Neural cell (in vitro differentiated cells): ENCODE measurements at regions not wholly inside any gene's neighbourhood (a gene's known extent, or its start where the extent isn't known, plus 50 kb on each side); places are given as distances from the start of the nearest gene placed in this dataset.

Experiments
- H2AFZ ChIP-seq: fragments of 200-600, 300-800 bp; sonication (generic), shearing (Covaris generic); 2 replicates; pipeline ENCODE4 v1.6.0; 2014; ENCODE audit warnings: low read depth, mild to moderate bottlenecking, antibody characterized with exemption, low read length, moderate library complexity
- H3F3A ChIP-seq: fragments of 200-600 bp; shearing (Covaris generic); 2 replicates; pipeline ENCODE4 v1.6.1; 2016; ENCODE audit warnings: mild to moderate bottlenecking, moderate library complexity, mixed read lengths, antibody characterized with exemption, low read length; ENCODE audit not compliant: insufficient read depth, poor library complexity, severe bottlenecking
- H3K27ac ChIP-seq: fragments of 200-600, 300-800 bp; sonication (generic), shearing (Covaris generic); 2 replicates; pipeline ENCODE4 v1.5.1; 2014; ENCODE audit warnings: mild to moderate bottlenecking, low read length, moderate library complexity
- H3K27me3 ChIP-seq: fragments of 300-800, 200-600 bp; sonication (generic), shearing (Covaris generic); 2 replicates; pipeline ENCODE4 v1.6.0; 2014; ENCODE audit warnings: mild to moderate bottlenecking, low read depth, low read length, moderate library complexity; ENCODE audit not compliant: insufficient read depth
- H3K36me3 ChIP-seq: fragments of 300-800, 200-600 bp; sonication (generic), shearing (Covaris generic); 2 replicates; pipeline ENCODE4 v1.5.1; 2014; ENCODE audit warnings: mild to moderate bottlenecking, antibody characterized with exemption, low read length, moderate library complexity; ENCODE audit not compliant: insufficient read depth
- H3K4me2 ChIP-seq: fragments of 300-800, 200-600 bp; sonication (generic), shearing (Covaris generic); 2 replicates; pipeline ENCODE4 v1.6.0; 2014; ENCODE audit warnings: mild to moderate bottlenecking, low read length
- H3K4me3 ChIP-seq: fragments of 300-800, 200-600 bp; sonication (generic), shearing (Covaris generic); 2 replicates; pipeline ENCODE4 v1.5.1; 2014; ENCODE audit warnings: mild to moderate bottlenecking, low read length, moderate library complexity
- H3K79me2 ChIP-seq: fragments of 200-600 bp; shearing (Covaris generic); replicated peaks from 2 replicates; pipeline ENCODE4 v1.6.0; 2014; ENCODE audit warnings: mild to moderate bottlenecking, low read length, moderate library complexity; ENCODE audit not compliant: insufficient read depth
- H3K9ac ChIP-seq: fragments of 300-800, 200-600 bp; sonication (generic), shearing (Covaris generic); 2 replicates; pipeline ENCODE4 v1.6.1; 2016; ENCODE audit warnings: mild to moderate bottlenecking, low read length, mixed read lengths
- H3K9me2 ChIP-seq: fragments of 200-600 bp; shearing (Covaris generic); 2 replicates; pipeline ENCODE4 v1.6.1; 2016; ENCODE audit warnings: mild to moderate bottlenecking, low read length, mixed read lengths; ENCODE audit not compliant: insufficient read depth
- H3K9me3 ChIP-seq: fragments of 200-600, 300-800 bp; sonication (generic), shearing (Covaris generic); 2 replicates; pipeline ENCODE4 v1.6.1; 2016; ENCODE audit warnings: mild to moderate bottlenecking, mixed run types, low read length, moderate library complexity, mixed read lengths
- H4K20me1 ChIP-seq: fragments of 200-600 bp; shearing (Covaris generic); 2 replicates; pipeline ENCODE4 v1.6.1; 2016; ENCODE audit warnings: mild to moderate bottlenecking, mixed run types; ENCODE audit not compliant: insufficient read depth
- CTCF ChIP-seq: fragments of 450-650 bp; IDR thresholded peaks from 2 replicates; pipeline ENCODE4 v1.5.1; 2014; ENCODE audit warnings: antibody characterized with exemption, mild to moderate bottlenecking, moderate library complexity; ENCODE audit not compliant: poor library complexity, severe bottlenecking
- EP300 ChIP-seq: fragments of 450-650 bp; conservative IDR thresholded peaks from 2 replicates; pipeline ENCODE4 v1.6.1; 2014; ENCODE audit warnings: antibody characterized with exemption, mild to moderate bottlenecking, moderate library complexity; ENCODE audit not compliant: poor library complexity, severe bottlenecking
- EZH2 ChIP-seq: fragments of 200-600, 300-800 bp; shearing (Covaris generic), sonication (generic); IDR thresholded peaks from 2 replicates; pipeline ENCODE4 v1.6.1; 2014; ENCODE audit warnings: antibody characterized with exemption, low read length, borderline replicate concordance, mild to moderate bottlenecking; ENCODE audit not compliant: insufficient read depth, poor library complexity, severe bottlenecking
- MXI1 ChIP-seq: fragments of 450-650 bp; conservative IDR thresholded peaks from 2 replicates; pipeline ENCODE4 v1.6.1; 2014; ENCODE audit warnings: antibody characterized with exemption, mild to moderate bottlenecking; ENCODE audit not compliant: poor library complexity, severe bottlenecking
- POLR2AphosphoS5 ChIP-seq: IDR thresholded peaks from 2 replicates; pipeline ENCODE4 v1.6.1; 2012
- RAD21 ChIP-seq: fragments of 450-650 bp; conservative IDR thresholded peaks from 2 replicates; pipeline ENCODE4 v1.6.1; 2014; ENCODE audit warnings: antibody characterized with exemption, mild to moderate bottlenecking, moderate library complexity
- REST ChIP-seq: IDR thresholded peaks from 2 replicates; pipeline ENCODE4 v1.6.1; 2012; ENCODE audit warnings: borderline replicate concordance
- SMC3 ChIP-seq: fragments of 450-650 bp; conservative IDR thresholded peaks from 2 replicates; pipeline ENCODE4 v1.6.1; 2014; ENCODE audit warnings: antibody characterized with exemption, mild to moderate bottlenecking, moderate library complexity; ENCODE audit not compliant: poor library complexity
- TAF1 ChIP-seq: IDR thresholded peaks from 2 replicates; pipeline ENCODE4 v1.6.1; 2012; ENCODE audit warnings: low read depth

- Histone ChIP-seq H3K9ac (no peak overlapping the region), H3K9me3 (no peaks in the 10 kb centered on the region), H3K27ac (no peak overlapping the region), H3K9me2 (no peaks in the 10 kb centered on the region), H3K4me2 (no peak overlapping the region), H3K27me3 (no peaks in the 10 kb centered on the region), H3K79me2 (no peaks in the 10 kb centered on the region), H4K20me1 (no peaks in the 10 kb centered on the region), H3K4me3 (no peak overlapping the region), H2AFZ (no peak overlapping the region), H3K36me3 (no peaks in the 10 kb centered on the region), H3F3A (no peaks in the 10 kb centered on the region)
- TF ChIP-seq POLR2AphosphoS5: no peak
- no peak for TF ChIP-seq REST
- TF ChIP-seq RAD21: no peak
- no peak for TF ChIP-seq TAF1
- no peak for TF ChIP-seq MXI1
- TF ChIP-seq EP300: no peak
- no peak for TF ChIP-seq EZH2
- no peak for TF ChIP-seq SMC3
- TF ChIP-seq CTCF: no peak
Measured at GRCh38 chr16:49056546-49056945, 225.1 kb downstream of the CBLN1 start.

GRCh38 chr16:49055824-49056545 lies 225.7 kb downstream of the CBLN1 start:
- Histone ChIP-seq H2AFZ (no peak overlapping the region), H3K79me2 (no peaks in the 10 kb centered on the region), H3K9ac (no peak overlapping the region), H3K27ac (no peak overlapping the region), H3K4me3 (no peak overlapping the region), H3K4me2 (no peak overlapping the region), H3K9me3 (no peaks in the 10 kb centered on the region), H3K27me3 (no peaks in the 10 kb centered on the region), H3K9me2 (no peaks in the 10 kb centered on the region), H3K36me3 (no peaks in the 10 kb centered on the region), H4K20me1 (no peaks in the 10 kb centered on the region), H3F3A (no peaks in the 10 kb centered on the region)
- no peak for TF ChIP-seq TAF1
- TF ChIP-seq EZH2: no peak
- no peak for TF ChIP-seq MXI1
- TF ChIP-seq CTCF: no peak
